ENCODE measurements at regions not wholly inside any gene's neighbourhood (a gene's known extent, or its start where the extent isn't known, plus 50 kb on each side); places are given as distances from the start of the nearest gene placed in this dataset.

DNA sequence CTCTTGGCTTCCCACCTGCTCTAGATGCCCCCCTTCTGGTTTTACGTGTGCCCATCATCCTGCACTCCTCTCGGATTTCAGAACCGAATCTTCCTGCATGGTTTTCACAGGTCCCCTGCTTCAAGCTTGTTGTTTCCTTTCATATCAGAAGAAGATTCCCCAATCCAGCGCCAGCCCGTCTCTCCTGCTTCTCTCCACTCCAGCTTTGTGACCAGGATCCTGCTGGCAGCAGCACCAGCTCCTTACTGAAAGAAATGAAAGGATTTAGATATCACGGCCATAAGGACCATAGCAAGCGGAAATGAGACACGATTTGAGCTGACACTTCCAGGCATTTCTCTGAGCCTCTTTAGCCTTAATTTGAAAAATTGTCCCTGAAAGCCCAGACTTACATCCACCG, 180.3 kb upstream of the UBE3A start:
- no peaks in the 10 kb centered on the region for H3K79me1 ChIP-seq (replicated peaks; ENCODE audit: low read length, poor library complexity, severe bottlenecking)
- H3K4me1 ChIP-seq (ENCODE audit: control insufficient read depth, insufficient read depth, low read depth, low read length): no peaks in the 10 kb centered on the region
- no peak overlapping the region for H3K4me2 ChIP-seq (ENCODE audit: low read length, poor library complexity, severe bottlenecking)
- WGBS: 68% methylated on average over 9 of the region's 9 CpGs
- H3K27me3 ChIP-seq (ENCODE audit: control insufficient read depth in 1 of 2, insufficient read depth in 1 of 2, low read length in 2 of 2): peaks cover 0 to 6% of the 10 kb centered on the region in 2 experiments
- H3K27ac ChIP-seq (ENCODE audit: low read length, poor library complexity, severe bottlenecking): no peak overlapping the region
- no peak overlapping the region for H3K18ac ChIP-seq (ENCODE audit: low read depth in 1 of 2, low read length in 2 of 2)
- H2AFZ ChIP-seq (ENCODE audit: low read depth, low read length): no peak overlapping the region
- H3K4me3 ChIP-seq (ENCODE audit: insufficient read depth in 1 of 2, low read depth in 1 of 2, low read length in 2 of 2): no peak overlapping the region
- H3K36me3 ChIP-seq (ENCODE audit: control insufficient read depth in 1 of 2, insufficient read depth in 2 of 2, low read depth in 1 of 2, low read length in 2 of 2): no peaks in the 10 kb centered on the region
- no peak overlapping the region for H4K8ac ChIP-seq (ENCODE audit: low read length)
- no peak overlapping the region for H3K4ac ChIP-seq (ENCODE audit: low read depth in 1 of 2, low read length in 2 of 2)
- H3K14ac ChIP-seq (ENCODE audit: low read length in 2 of 2): no peak overlapping the region
- DNase-seq: no peak
- H3K9me3 ChIP-seq (ENCODE audit: control insufficient read depth, low read length): no peaks in the 10 kb centered on the region
- no peak overlapping the region for H2BK12ac ChIP-seq (ENCODE audit: low read length in 2 of 2)
- no peak overlapping the region for H4K91ac ChIP-seq (ENCODE audit: low read length)
- H2AK5ac ChIP-seq (ENCODE audit: low read length, severe bottlenecking): no peak overlapping the region
- no peak overlapping the region for H3K9ac ChIP-seq (ENCODE audit: low read length)
- H2BK15ac ChIP-seq (ENCODE audit: low read depth, poor library complexity, severe bottlenecking): no peak overlapping the region
- H2BK120ac ChIP-seq (ENCODE audit: low read depth, low read length): no peak overlapping the region
- H2BK5ac ChIP-seq (ENCODE audit: low read depth, low read length, poor library complexity, severe bottlenecking): no peak overlapping the region
- H3K23ac ChIP-seq (ENCODE audit: low read length in 2 of 2): no peak overlapping the region

DNA sequence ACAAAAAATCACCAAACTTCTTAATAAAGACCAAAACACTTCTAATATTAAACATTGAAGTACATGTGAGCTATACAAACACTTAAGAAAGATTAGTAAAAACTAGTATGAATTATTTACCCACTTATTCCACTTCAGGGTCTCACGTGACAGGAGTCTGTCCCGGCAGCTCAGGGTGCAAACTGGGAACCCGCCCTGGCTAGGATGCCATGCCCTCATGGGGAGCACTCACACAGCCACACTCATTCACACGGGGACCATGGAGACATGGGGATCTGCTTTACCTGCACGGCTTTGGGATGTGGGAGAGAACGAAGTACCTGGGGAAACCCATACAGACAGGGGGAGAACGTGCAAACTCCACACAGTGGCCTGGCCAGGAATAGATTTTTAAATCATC, 179.3 kb upstream of the UBE3A start:
- Histone ChIP-seq H2AK5ac (ENCODE audit: low read length, severe bottlenecking) (no peak overlapping the region), H3K4me2 (ENCODE audit: low read length, poor library complexity, severe bottlenecking) (no peak overlapping the region), H2BK15ac (ENCODE audit: low read depth, poor library complexity, severe bottlenecking) (no peak overlapping the region), H3K9ac (ENCODE audit: low read length) (no peak overlapping the region), H3K79me1 (replicated peaks; ENCODE audit: low read length, poor library complexity, severe bottlenecking) (no peaks in the 10 kb centered on the region), H4K91ac (ENCODE audit: low read length) (no peak overlapping the region), H4K8ac (ENCODE audit: low read length) (no peak overlapping the region), H3K4me3 (ENCODE audit: insufficient read depth in 1 of 2, low read depth in 1 of 2, low read length in 2 of 2) (no peak overlapping the region), H3K9me3 (ENCODE audit: control insufficient read depth, low read length) (no peaks in the 10 kb centered on the region), H3K27ac (ENCODE audit: low read length, poor library complexity, severe bottlenecking) (no peak overlapping the region), H3K23ac (ENCODE audit: low read length in 2 of 2) (no peak overlapping the region), H2AFZ (ENCODE audit: low read depth, low read length) (no peak overlapping the region), H3K14ac (ENCODE audit: low read length in 2 of 2) (no peak overlapping the region), H3K27me3 (ENCODE audit: control insufficient read depth in 1 of 2, insufficient read depth in 1 of 2, low read length in 2 of 2) (peaks cover 0 to 2% of the 10 kb centered on the region in 2 experiments), H3K4me1 (ENCODE audit: control insufficient read depth, insufficient read depth, low read depth, low read length) (no peaks in the 10 kb centered on the region), H2BK12ac (ENCODE audit: low read length in 2 of 2) (no peak overlapping the region), H3K4ac (ENCODE audit: low read depth in 1 of 2, low read length in 2 of 2) (no peak overlapping the region), H2BK120ac (ENCODE audit: low read depth, low read length) (no peak overlapping the region), H3K18ac (ENCODE audit: low read depth in 1 of 2, low read length in 2 of 2) (no peak overlapping the region), H2BK5ac (ENCODE audit: low read depth, low read length, poor library complexity, severe bottlenecking) (no peak overlapping the region), H3K36me3 (ENCODE audit: control insufficient read depth in 1 of 2, insufficient read depth in 2 of 2, low read depth in 1 of 2, low read length in 2 of 2) (no peaks in the 10 kb centered on the region)
- whole genome bisulfite sequencing: 81% methylated on average over 7 of the region's 7 CpGs
- no peak for DNase-seq

GRCh38 chr15:25616471-25616870, 177.6 kb upstream of the UBE3A start:
- Histone ChIP-seq H3K36me3 (ENCODE audit: control insufficient read depth in 1 of 2, insufficient read depth in 2 of 2, low read depth in 1 of 2, low read length in 2 of 2) (no peaks in the 10 kb centered on the region), H3K9me3 (ENCODE audit: control insufficient read depth, low read length) (no peaks in the 10 kb centered on the region), H3K27me3 (ENCODE audit: control insufficient read depth in 1 of 2, insufficient read depth in 1 of 2, low read length in 2 of 2) (peaks cover 0 to 2% of the 10 kb centered on the region in 2 experiments), H2AK5ac (ENCODE audit: low read length, severe bottlenecking) (no peak overlapping the region), H3K4me3 (ENCODE audit: insufficient read depth in 1 of 2, low read depth in 1 of 2, low read length in 2 of 2) (no peak overlapping the region), H3K18ac (ENCODE audit: low read depth in 1 of 2, low read length in 2 of 2) (no peak overlapping the region), H3K9ac (ENCODE audit: low read length) (no peak overlapping the region), H3K27ac (ENCODE audit: low read length, poor library complexity, severe bottlenecking) (no peak overlapping the region), H2BK15ac (ENCODE audit: low read depth, poor library complexity, severe bottlenecking) (no peak overlapping the region), H3K79me1 (replicated peaks; ENCODE audit: low read length, poor library complexity, severe bottlenecking) (no peaks in the 10 kb centered on the region), H3K14ac (ENCODE audit: low read length in 2 of 2) (no peak overlapping the region), H4K8ac (ENCODE audit: low read length) (no peak overlapping the region), H3K4ac (ENCODE audit: low read depth in 1 of 2, low read length in 2 of 2) (no peak overlapping the region), H2BK120ac (ENCODE audit: low read depth, low read length) (no peak overlapping the region), H2BK12ac (ENCODE audit: low read length in 2 of 2) (no peak overlapping the region), H3K4me1 (ENCODE audit: control insufficient read depth, insufficient read depth, low read depth, low read length) (no peaks in the 10 kb centered on the region), H2BK5ac (ENCODE audit: low read depth, low read length, poor library complexity, severe bottlenecking) (no peak overlapping the region), H4K91ac (ENCODE audit: low read length) (no peak overlapping the region), H3K4me2 (ENCODE audit: low read length, poor library complexity, severe bottlenecking) (no peak overlapping the region), H3K23ac (ENCODE audit: low read length in 2 of 2) (no peak overlapping the region), H2AFZ (ENCODE audit: low read depth, low read length) (no peak overlapping the region)
- 78% methylated on average over 4 of the region's 4 CpGs for WGBS
- no peak for DNase-seq

- DNase-seq: no peak
- H2BK5ac ChIP-seq (ENCODE audit: low read depth, low read length, poor library complexity, severe bottlenecking): no peak overlapping the region
- H4K8ac ChIP-seq (ENCODE audit: low read length): no peak overlapping the region
- H3K9me3 ChIP-seq (ENCODE audit: control insufficient read depth, low read length): no peaks in the 10 kb centered on the region
- H3K14ac ChIP-seq (ENCODE audit: low read length in 2 of 2): no peak overlapping the region
- no peak overlapping the region for H3K4ac ChIP-seq (ENCODE audit: low read depth in 1 of 2, low read length in 2 of 2)
- no peak overlapping the region for H3K4me2 ChIP-seq (ENCODE audit: low read length, poor library complexity, severe bottlenecking)
- no peak overlapping the region for H2AK5ac ChIP-seq (ENCODE audit: low read length, severe bottlenecking)
- no peak overlapping the region for H4K91ac ChIP-seq (ENCODE audit: low read length)
- H2AFZ ChIP-seq (ENCODE audit: low read depth, low read length): no peak overlapping the region
- H2BK12ac ChIP-seq (ENCODE audit: low read length in 2 of 2): no peak overlapping the region
- H2BK15ac ChIP-seq (ENCODE audit: low read depth, poor library complexity, severe bottlenecking): no peak overlapping the region
- no peak overlapping the region for H3K18ac ChIP-seq (ENCODE audit: low read depth in 1 of 2, low read length in 2 of 2)
- H3K4me1 ChIP-seq (ENCODE audit: control insufficient read depth, insufficient read depth, low read depth, low read length): no peaks in the 10 kb centered on the region
- H3K27me3 ChIP-seq (ENCODE audit: control insufficient read depth in 1 of 2, insufficient read depth in 1 of 2, low read length in 2 of 2): no peaks in the 10 kb centered on the region
- no peak overlapping the region for H3K27ac ChIP-seq (ENCODE audit: low read length, poor library complexity, severe bottlenecking)
- H3K36me3 ChIP-seq (ENCODE audit: control insufficient read depth in 1 of 2, insufficient read depth in 2 of 2, low read depth in 1 of 2, low read length in 2 of 2): no peaks in the 10 kb centered on the region
- no peaks in the 10 kb centered on the region for H3K79me1 ChIP-seq (replicated peaks; ENCODE audit: low read length, poor library complexity, severe bottlenecking)
- no peak overlapping the region for H3K4me3 ChIP-seq (ENCODE audit: insufficient read depth in 1 of 2, low read depth in 1 of 2, low read length in 2 of 2)
- no peak overlapping the region for H2BK120ac ChIP-seq (ENCODE audit: low read depth, low read length)
- H3K9ac ChIP-seq (ENCODE audit: low read length): no peak overlapping the region
- 84% methylated on average over 9 of the region's 9 CpGs for WGBS
- no peak overlapping the region for H3K23ac ChIP-seq (ENCODE audit: low read length in 2 of 2)
These were observed 174.3 kb upstream of the UBE3A start for GRCh38 chr15:25613134-25613533.

Data from mesenchymal stem cell (in vitro differentiated cells and primary cell).